HepG2 (cell line): ENCODE measurements at regions not wholly inside any gene's neighbourhood (a gene's known extent, or its start where the extent isn't known, plus 50 kb on each side); places are given as distances from the start of the nearest gene placed in this dataset.

ENCODE experiments used
- ATAC-seq: fragments of 200-7000 bp; cut with Tn5 transposase; 3 replicates; pipeline ENCODE4 v1.9.1; 2020; ENCODE audit warnings: mild to moderate bottlenecking, moderate library complexity
- BruUV-seq: library from RNA; stranded (reverse); fragments of 400-500 nt; replicated peaks from 2 replicates; lab custom pipeline; 2021; lab: Mats Ljungman, UMichigan
- CTCF ChIA-PET: fragments of 300-600 bp; formaldehyde crosslinking; extraction: SDS; loops from one replicate; lab custom pipeline; 2021; ENCODE audit warnings: low total read pairs, inconsistent platforms, low intra/inter-chr PET ratio; lab: Yijun Ruan, JAX
- POLR2A ChIA-PET: fragments of 350-600 bp; sonication (Branson Sonifier 250); formaldehyde crosslinking; loops from one replicate; lab custom pipeline; 2020; ENCODE audit warnings: antibody characterized with exemption, inconsistent platforms; lab: Yijun Ruan, JAX
- DNase-seq: peaks from one replicate; pipeline ENCODE4 v3.0.0-alpha.2; 2015; ENCODE audit warnings: low spot score
- FAIRE-seq: peaks from 3 replicates; lab custom pipeline; 2011; peaks lifted over from hg19 to GRCh38; lab: Jason Lieb, UNC
- H2AFZ ChIP-seq: one replicate; pipeline ENCODE4 v1.6.1; 2011; ENCODE audit warnings: low read length, inconsistent platforms
- H3K27ac ChIP-seq: fragments of 300-600 bp; 3 replicates; pipeline ENCODE4 v1.8.0; 2011; ENCODE audit warnings: mixed run types, mild to moderate bottlenecking, mixed read lengths, low read length, inconsistent platforms; ENCODE audit not compliant: insufficient read depth; ENCODE audit errors: extremely low read length
- H3K27me3 ChIP-seq, 2 experiments: fragments of 200-600 bp in 1 of 2; 2 replicates in 1 of 2; 3 replicates in 1 of 2; pipeline versions ENCODE4 v1.6.0 to v1.8.0; 2011; ENCODE audit warnings: low read length in 2 of 2, mild to moderate bottlenecking in 2 of 2, moderate library complexity in 2 of 2, inconsistent platforms in 1 of 2; ENCODE audit not compliant: insufficient read depth in 2 of 2, control insufficient read depth in 1 of 2
- H3K36me3 ChIP-seq, 2 experiments: fragments of 200-600 bp in 1 of 2; replicated peaks in 1 of 2; 2 replicates in 1 of 2; 3 replicates in 1 of 2; pipeline versions ENCODE4 v1.5.1 to v1.8.0; 2011; ENCODE audit warnings: low read length in 2 of 2, inconsistent platforms in 1 of 2; ENCODE audit not compliant: insufficient read depth in 2 of 2, control insufficient read depth in 1 of 2
- H3K4me1 ChIP-seq: 2 replicates; pipeline ENCODE4 v1.5.1; 2012; ENCODE audit warnings: low read length, inconsistent platforms; ENCODE audit not compliant: insufficient read depth
- H3K4me2 ChIP-seq: 2 replicates; pipeline ENCODE4 v1.6.0; 2011; ENCODE audit warnings: low read depth, low read length, inconsistent platforms
- H3K4me3 ChIP-seq, 3 experiments: fragments of 200-600 bp in 1 of 3; sonication (generic), shearing (Covaris generic) in 1 of 3; replicated peaks in 1 of 3; 2 replicates each; pipeline ENCODE4 v1.5.1; 2011 to 2016; ENCODE audit warnings: low read length in 3 of 3, inconsistent platforms in 2 of 3, low read depth in 2 of 3, mild to moderate bottlenecking in 2 of 3, control low read depth in 1 of 3, mixed read lengths in 1 of 3; ENCODE audit not compliant: insufficient read depth in 1 of 3
- H3K79me2 ChIP-seq: one replicate; pipeline ENCODE4 v1.6.1; 2011; ENCODE audit warnings: low read length, inconsistent platforms; ENCODE audit not compliant: insufficient read depth
- H3K9ac ChIP-seq: 2 replicates; pipeline ENCODE4 v1.6.0; 2011; ENCODE audit warnings: mild to moderate bottlenecking, low read depth, low read length, inconsistent platforms; ENCODE audit not compliant: insufficient read depth
- H3K9me3 ChIP-seq: 2 replicates; pipeline ENCODE4 v1.5.1; 2012; ENCODE audit warnings: mild to moderate bottlenecking, low read length
- H4K20me1 ChIP-seq: 2 replicates; pipeline ENCODE4 v1.6.0; 2011; ENCODE audit warnings: inconsistent platforms, mild to moderate bottlenecking, low read length, moderate library complexity; ENCODE audit not compliant: insufficient read depth
- CBX1 ChIP-seq: IDR thresholded peaks from one replicate; pipeline ENCODE4 v1.6.1; 2016; ENCODE audit warnings: antibody characterized with exemption, low read depth
- KDM2A ChIP-seq: sonication (generic); formaldehyde crosslinking; IDR thresholded peaks from 2 replicates; pipeline ENCODE4 v1.4.0; 2020; ENCODE audit warnings: low read depth, missing genetic modification reagents, borderline replicate concordance
- MTERF4 ChIP-seq: sonication (generic); formaldehyde crosslinking; IDR thresholded peaks from 2 replicates; pipeline ENCODE4 v1.8.0; 2023; ENCODE audit warnings: mild to moderate bottlenecking, missing genetic modification reagents
- MXD1 ChIP-seq: sonication (generic); formaldehyde crosslinking; IDR thresholded peaks from 2 replicates; pipeline ENCODE4 v1.4.0; 2020; ENCODE audit warnings: mild to moderate bottlenecking, missing genetic modification reagents
- SP1 ChIP-seq, 2 experiments: fragments of 450-650 bp in 1 of 2; sonication (generic) in 1 of 2; formaldehyde crosslinking in 1 of 2; IDR thresholded peaks; 2 replicates each; pipeline versions ENCODE4 v1.4.0 to v1.6.1; 2016 to 2020; ENCODE audit warnings: missing genetic modification reagents in 1 of 2
- ZFP91 ChIP-seq: sonication (generic); formaldehyde crosslinking; IDR thresholded peaks from 2 replicates; pipeline ENCODE4 v1.9.0; 2022; ENCODE audit warnings: missing genetic modification reagents, mild to moderate bottlenecking, borderline replicate concordance
- ZNF124 ChIP-seq: sonication (generic); formaldehyde crosslinking; IDR thresholded peaks from 2 replicates; pipeline ENCODE4 v1.4.0; 2020; ENCODE audit warnings: missing genetic modification reagents
- ZNF512 ChIP-seq: sonication (generic); formaldehyde crosslinking; IDR thresholded peaks from 2 replicates; pipeline ENCODE4 v1.4.0; 2020; ENCODE audit warnings: mild to moderate bottlenecking, missing genetic modification reagents
- ZNF512B ChIP-seq: sonication (generic); formaldehyde crosslinking; IDR thresholded peaks from 2 replicates; pipeline ENCODE4 v1.5.1; 2020; ENCODE audit warnings: missing genetic modification reagents, mild to moderate bottlenecking, borderline replicate concordance
- ZNF567 ChIP-seq: sonication (generic); formaldehyde crosslinking; IDR thresholded peaks from 2 replicates; pipeline ENCODE4 v1.8.1; 2023; ENCODE audit warnings: mild to moderate bottlenecking, missing genetic modification reagents, borderline replicate concordance
- ZNF777 ChIP-seq: sonication (generic); formaldehyde crosslinking; IDR thresholded peaks from 2 replicates; pipeline ENCODE4 v1.4.0; 2020; ENCODE audit warnings: missing genetic modification reagents
- WGBS: methylation state at CpG from one replicate; pipeline ENCODE4 v1.1.6; 2017; ENCODE audit warnings: low lambda C conversion rate; 5-methylcytosine and 5-hydroxymethylcytosine counted together
- in situ Hi-C: cut with HindIII; loops from 2 replicates; pipeline ENCODE4 v1.10.0; 2017; ENCODE audit warnings: low pct_unique_long_range_greater_than_20kb; ENCODE audit not compliant: extremely low pct_ligation_motif_present
- intact Hi-C: fragments of 100-400 bp; cut with micrococcal nuclease; formaldehyde crosslinking; loops from one replicate; pipeline ENCODE4 v1.10.0; 2022; ENCODE audit not compliant: unreplicated experiment

- H4K20me1 ChIP-seq = no peaks in the 10 kb centered on the region
- FAIRE-seq (no peak), DNase-seq (no peak), ATAC-seq (no peak)
- H3K36me3 ChIP-seq = no peaks in the 10 kb centered on the region
- ChIA-PET POLR2A (no interaction called here), CTCF (no interaction called here)
- no peak overlapping the region for H3K27ac ChIP-seq
- H2AFZ ChIP-seq = no peak overlapping the region
- intact Hi-C loops (no loop called here), in situ Hi-C loops (no loop called here)
- H3K79me2 ChIP-seq = no peaks in the 10 kb centered on the region
- no peak overlapping the region for H3K9ac ChIP-seq
- peaks cover 68% of the 10 kb centered on the region for H3K9me3 ChIP-seq
- WGBS = 2% methylated on average over 2 of the region's 2 CpGs
- no TSS peak for BruUV-seq
- TF ChIP-seq MXD1 (no peak), ZNF567 (CRISPR knock-in tag) (no peak), ZNF777 (CRISPR knock-in tag) (no peak), ZNF512 (CRISPR knock-in tag) (no peak)
- H3K27me3 ChIP-seq = no peaks in the 10 kb centered on the region
- H3K4me2 ChIP-seq = no peak overlapping the region
- no peak overlapping the region for H3K4me3 ChIP-seq
- H3K4me1 ChIP-seq = no peaks in the 10 kb centered on the region
Observed at GRCh38 chr7:13725591-13725990, 263.9 kb downstream of the ETV1 start.

GRCh38 chr7:13727279-13727678 lies 262.2 kb downstream of the ETV1 start:
- no TSS peak for BruUV-seq
- FAIRE-seq = no peak
- TF ChIP-seq ZNF512B (no peak), MTERF4 (no peak), KDM2A (no peak), ZNF124 (CRISPR knock-in tag) (no peak), SP1 (IDR thresholded peaks at IDR 0.05) (no peak), SP1 (CRISPR knock-in tag; IDR thresholded peaks at IDR 0.05) (no peak), CBX1 (no peak), ZFP91 (CRISPR knock-in tag) (no peak)

More at GRCh38 chr7:13727279-13727678, 262.2 kb downstream of the ETV1 start:
- Histone ChIP-seq H3K9me3 (peaks cover 78% of the 10 kb centered on the region), H3K36me3 (no peaks in the 10 kb centered on the region), H3K4me2 (no peak overlapping the region), H3K27me3 (no peaks in the 10 kb centered on the region), H4K20me1 (no peaks in the 10 kb centered on the region), H3K9ac (no peak overlapping the region), H3K27ac (no peak overlapping the region), H3K79me2 (no peaks in the 10 kb centered on the region), H2AFZ (no peak overlapping the region), H3K4me3 (no peak overlapping the region), H3K4me1 (no peaks in the 10 kb centered on the region)
- ChIA-PET CTCF (no interaction called here), POLR2A (no interaction called here)
- DNase-seq (no peak), ATAC-seq (no peak)
- WGBS = 2% methylated on average over 2 of the region's 2 CpGs
- in situ Hi-C loops = no loop called here
- intact Hi-C loops = no loop called here
